ENCODE measurements at regions not wholly inside any gene's neighbourhood (a gene's known extent, or its start where the extent isn't known, plus 50 kb on each side); places are given as distances from the start of the nearest gene placed in this dataset.

- TF ChIP-seq CTCF (IDR thresholded peaks at IDR 0.05) (no peak), POLR2A (IDR thresholded peaks at IDR 0.05) (no peak)
These were observed 301.6 kb downstream of the ISL1 start for GRCh38 chr5:51684794-51685355.

Measured in body of pancreas (tissue), 4 donors.